ENCODE measurements at regions not wholly inside any gene's neighbourhood (a gene's known extent, or its start where the extent isn't known, plus 50 kb on each side); places are given as distances from the start of the nearest gene placed in this dataset.

- TF ChIP-seq POLR2A (IDR thresholded peaks at IDR 0.05) (no peak), CTCF (IDR thresholded peaks at IDR 0.05) (no peak)
Observed at GRCh38 chr1:192442736-192443135, 125.9 kb downstream of the RGS21 start.
